CD4-positive, alpha-beta memory T cell (primary cell): ENCODE measurements at regions not wholly inside any gene's neighbourhood (a gene's known extent, or its start where the extent isn't known, plus 50 kb on each side); places are given as distances from the start of the nearest gene placed in this dataset.
A peak's percentile ranks its signal among the peaks of the same experiment; 100 is the strongest.

ENCODE experiments used
- CTCF ChIA-PET: fragments of 350-600 bp; sonication (Branson Sonifier 250); formaldehyde crosslinking; loops from one replicate; lab custom pipeline; 2021; ENCODE audit warnings: inconsistent platforms; ENCODE audit not compliant: partially characterized antibody; lab: Charles Lee
- POLR2A ChIA-PET: fragments of 350-600 bp; sonication (Branson Sonifier 250); formaldehyde crosslinking; loops from one replicate; lab custom pipeline; 2021; ENCODE audit not compliant: partially characterized antibody; lab: Charles Lee
- DNase-seq, 5 donors: peaks; one replicate each; pipeline versions ENCODE4 v3.0.0 to v3.0.0-alpha.2; 2020 to 2022; ENCODE audit warnings: mixed read lengths in 1 of 5
- H3K27ac ChIP-seq: one replicate; pipeline ENCODE4 v1.7.0; 2013; ENCODE audit warnings: low read depth, low read length
- H3K27me3 ChIP-seq: 2 replicates; pipeline ENCODE4 v1.7.0; 2013; ENCODE audit warnings: mild to moderate bottlenecking, low read length, moderate library complexity; ENCODE audit not compliant: insufficient read depth
- H3K36me3 ChIP-seq: 2 replicates; pipeline ENCODE4 v1.7.0; 2013; ENCODE audit warnings: mild to moderate bottlenecking, low read length, moderate library complexity; ENCODE audit not compliant: insufficient read depth
- H3K4me1 ChIP-seq: 2 replicates; pipeline ENCODE4 v1.7.0; 2013; ENCODE audit warnings: mild to moderate bottlenecking, low read length, moderate library complexity; ENCODE audit not compliant: insufficient read depth
- H3K4me3 ChIP-seq, 2 donors: one replicate each; pipeline ENCODE4 v1.7.0; 2013; ENCODE audit warnings: low read length in 2 of 2, mild to moderate bottlenecking in 1 of 2
- H3K9me3 ChIP-seq, 2 donors: one replicate each; pipeline ENCODE4 v1.7.0; 2013; ENCODE audit warnings: low read length in 2 of 2, control low read depth in 1 of 2; ENCODE audit not compliant: control insufficient read depth in 1 of 2
- H3K27ac Mint-ChIP-seq, 7 donors: one replicate each; pipeline ENCODE4 v1.8.0; 2020 to 2021; ENCODE audit warnings: mixed read lengths in 7 of 7, mild to moderate bottlenecking in 6 of 7, inconsistent platforms in 3 of 7, moderate library complexity in 3 of 7
- H3K27me3 Mint-ChIP-seq, 2 donors: one replicate each; pipeline ENCODE4 v1.8.0; 2020 to 2021; ENCODE audit warnings: mixed read lengths in 2 of 2
- H3K36me3 Mint-ChIP-seq, 2 donors: one replicate each; pipeline ENCODE4 v1.8.0; 2020 to 2021; ENCODE audit warnings: mixed read lengths in 2 of 2, inconsistent platforms in 1 of 2, mild to moderate bottlenecking in 1 of 2
- H3K4me1 Mint-ChIP-seq, 4 donors: one replicate each; pipeline ENCODE4 v1.8.0; 2020 to 2021; ENCODE audit warnings: mixed read lengths in 4 of 4, mild to moderate bottlenecking in 1 of 4
- H3K4me3 Mint-ChIP-seq, 8 donors: one replicate each; pipeline ENCODE4 v1.8.0; 2020 to 2021; ENCODE audit warnings: mixed read lengths in 8 of 8, mild to moderate bottlenecking in 7 of 8, moderate library complexity in 6 of 8, inconsistent platforms in 3 of 8
- H3K9me3 Mint-ChIP-seq, 8 donors: one replicate each; pipeline ENCODE4 v1.8.0; 2020 to 2021; ENCODE audit warnings: mixed read lengths in 8 of 8, mild to moderate bottlenecking in 5 of 8, inconsistent platforms in 3 of 8, moderate library complexity in 1 of 8
- intact Hi-C: fragments of 100-400 bp; cut with micrococcal nuclease; formaldehyde crosslinking; loops from one replicate; pipeline ENCODE4 v1.15.1; 2023

DNA sequence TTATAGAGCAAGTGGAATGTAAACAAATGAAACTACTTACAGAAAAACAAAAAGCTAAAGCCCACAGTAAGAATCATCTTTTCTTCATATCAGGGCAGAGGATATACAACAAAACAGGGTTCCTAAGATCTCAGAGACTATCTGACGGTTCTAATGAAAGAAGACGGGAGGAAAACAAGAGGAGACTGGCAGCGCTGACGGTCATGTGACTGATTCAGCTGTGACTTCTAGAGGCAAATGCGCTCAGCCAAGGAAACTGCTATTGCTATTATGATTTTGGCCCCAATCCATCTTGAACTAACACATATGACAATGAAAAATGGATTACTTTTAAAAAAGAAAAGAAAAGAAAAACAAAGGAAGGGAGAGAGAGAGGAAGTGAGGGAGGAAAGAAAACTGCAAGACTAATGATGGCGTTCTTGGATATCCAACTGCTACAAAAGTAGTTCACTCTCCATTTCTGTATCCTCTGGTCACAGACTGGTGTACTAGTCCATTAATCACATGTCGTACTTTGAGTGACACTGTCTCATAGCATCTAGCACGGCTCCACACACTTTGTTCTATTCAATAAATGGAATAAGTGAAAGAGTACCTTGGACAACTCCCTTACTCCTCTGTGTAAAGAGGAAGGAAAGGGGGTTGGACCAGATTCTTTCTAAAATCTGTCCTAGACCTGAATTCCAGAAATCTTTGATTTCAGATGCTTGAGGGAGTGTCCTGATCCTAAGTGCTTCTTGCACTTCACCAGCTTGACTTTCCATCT is 119.3 kb downstream of the DAD1 start:
- intact Hi-C loops: no loop called here
- Mint-ChIP-seq H3K27ac (no peak overlapping the region), H3K36me3 (no peaks in the 10 kb centered on the region), H3K27me3 (no peaks in the 10 kb centered on the region), H3K9me3 (no peaks in the 10 kb centered on the region), H3K4me3 (peak overlapping the region in 2 of 8 donors; percentile 20 to 45), H3K4me1 (no peaks in the 10 kb centered on the region)
- no peaks in the 10 kb centered on the region for H3K9me3 ChIP-seq
- H3K27ac ChIP-seq: no peak overlapping the region
- H3K27me3 ChIP-seq: no peaks in the 10 kb centered on the region
- no peak overlapping the region for H3K4me3 ChIP-seq
- no peaks in the 10 kb centered on the region for H3K36me3 ChIP-seq
- ChIA-PET POLR2A (no interaction called here), CTCF (no interaction called here)
- no peaks in the 10 kb centered on the region for H3K4me1 ChIP-seq
- DNase-seq: no peak

DNA sequence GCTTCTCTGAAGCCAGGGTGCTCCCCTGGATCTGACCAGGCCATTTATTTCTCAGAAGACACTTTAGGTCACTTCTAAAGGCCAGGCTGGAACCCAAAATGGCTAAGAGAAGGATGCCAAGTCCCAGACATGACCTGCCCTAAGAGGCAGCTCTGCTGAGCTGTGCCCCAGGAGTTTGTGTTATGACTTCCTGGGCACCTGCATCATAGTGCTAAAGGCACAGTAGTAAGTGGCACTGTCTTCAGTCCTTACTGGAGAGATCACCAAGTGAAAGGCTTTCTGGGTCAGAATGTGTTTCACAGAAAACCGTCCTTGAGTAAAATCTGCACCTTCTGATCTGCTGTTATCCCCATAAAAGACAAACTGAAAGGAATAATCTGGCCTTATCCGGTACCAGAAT is 120.2 kb downstream of the DAD1 start:
- CTCF ChIA-PET: no interaction called here

DNA sequence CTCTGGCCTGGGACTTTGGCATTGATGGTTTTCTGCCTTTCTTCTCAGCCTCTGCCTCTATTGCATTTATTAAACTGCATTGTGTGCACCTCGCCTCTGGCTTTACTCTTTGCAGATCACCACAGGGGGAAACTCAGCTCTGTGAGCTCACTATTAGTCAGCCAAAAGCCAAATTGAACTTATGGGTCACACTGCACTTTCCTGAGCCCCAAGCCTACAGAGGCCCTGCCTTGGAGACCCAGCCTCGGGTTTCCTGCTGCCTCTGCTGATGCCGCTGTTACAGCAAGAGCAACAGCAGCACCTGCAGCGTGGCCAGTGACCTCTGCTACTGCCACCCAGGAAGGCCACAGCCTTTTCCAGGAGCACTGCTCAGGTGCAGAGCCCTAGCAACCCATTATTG is 122.5 kb downstream of the DAD1 start:
- Mint-ChIP-seq H3K27me3 (no peaks in the 10 kb centered on the region), H3K4me1 (no peaks in the 10 kb centered on the region), H3K27ac (no peak overlapping the region), H3K9me3 (no peaks in the 10 kb centered on the region), H3K4me3 (no peak overlapping the region), H3K36me3 (no peaks in the 10 kb centered on the region)
- DNase-seq: no peak
- CTCF ChIA-PET: no interaction called here
- no peaks in the 10 kb centered on the region for H3K4me1 ChIP-seq
- no peak overlapping the region for H3K27ac ChIP-seq
- no peaks in the 10 kb centered on the region for H3K36me3 ChIP-seq
- H3K27me3 ChIP-seq: no peaks in the 10 kb centered on the region
- H3K9me3 ChIP-seq: no peaks in the 10 kb centered on the region
- no peak overlapping the region for H3K4me3 ChIP-seq
- intact Hi-C loops: no loop called here
- POLR2A ChIA-PET: no interaction called here

More for the DNA sequence above, 120.2 kb downstream of the DAD1 start:
- H3K4me1 Mint-ChIP-seq: no peaks in the 10 kb centered on the region
- Histone ChIP-seq H3K4me1 (no peaks in the 10 kb centered on the region), H3K27ac (no peak overlapping the region), H3K36me3 (no peaks in the 10 kb centered on the region), H3K9me3 (no peaks in the 10 kb centered on the region), H3K4me3 (no peak overlapping the region), H3K27me3 (no peaks in the 10 kb centered on the region)
- no peak overlapping the region for H3K27ac Mint-ChIP-seq
- H3K9me3 Mint-ChIP-seq: no peaks in the 10 kb centered on the region
- POLR2A ChIA-PET: no interaction called here
- DNase-seq: no peak
- H3K27me3 Mint-ChIP-seq: no peaks in the 10 kb centered on the region
- H3K36me3 Mint-ChIP-seq: no peaks in the 10 kb centered on the region
- peak overlapping the region in 1 of 8 donors; percentile 20 for H3K4me3 Mint-ChIP-seq
- intact Hi-C loops: no loop called here

DNA sequence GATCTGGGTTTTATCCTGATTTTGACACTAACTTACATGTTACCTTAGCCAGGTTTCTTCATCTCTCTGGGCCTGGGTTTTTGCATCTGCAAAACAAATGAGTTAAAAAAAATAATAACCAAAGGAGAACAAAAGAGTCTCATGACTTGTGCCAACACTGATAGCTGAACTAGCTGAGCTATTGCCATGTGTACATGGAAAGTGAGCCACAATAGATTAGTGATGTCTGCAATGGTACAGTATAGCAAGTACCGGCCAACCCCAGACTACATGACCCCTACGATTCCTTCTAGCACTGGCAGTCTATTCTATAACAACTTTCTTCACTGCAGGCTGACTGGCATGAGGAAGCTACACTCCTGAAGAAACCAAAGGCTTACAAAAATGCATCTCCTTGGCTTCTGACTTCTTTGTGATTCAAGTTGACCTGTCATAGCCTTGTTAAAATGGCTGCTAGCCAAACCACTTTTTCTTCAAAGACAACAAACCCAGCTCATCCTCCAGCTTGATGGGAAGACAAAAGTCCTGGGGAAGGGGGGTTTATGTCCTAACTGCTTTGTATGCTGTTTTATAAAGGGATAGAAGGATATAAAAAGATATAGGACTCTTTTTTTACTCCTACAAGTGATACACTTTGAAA is 123.7 kb downstream of the DAD1 start:
- ChIA-PET CTCF (no interaction called here), POLR2A (no interaction called here)
- Mint-ChIP-seq H3K36me3 (no peaks in the 10 kb centered on the region), H3K9me3 (no peaks in the 10 kb centered on the region), H3K4me1 (no peaks in the 10 kb centered on the region), H3K27ac (no peak overlapping the region), H3K4me3 (no peak overlapping the region), H3K27me3 (no peaks in the 10 kb centered on the region)
- Histone ChIP-seq H3K27me3 (no peaks in the 10 kb centered on the region), H3K27ac (no peak overlapping the region), H3K36me3 (no peaks in the 10 kb centered on the region), H3K4me1 (no peaks in the 10 kb centered on the region), H3K4me3 (no peak overlapping the region), H3K9me3 (no peaks in the 10 kb centered on the region)
- intact Hi-C loops: no loop called here
- DNase-seq: no peak

DNA sequence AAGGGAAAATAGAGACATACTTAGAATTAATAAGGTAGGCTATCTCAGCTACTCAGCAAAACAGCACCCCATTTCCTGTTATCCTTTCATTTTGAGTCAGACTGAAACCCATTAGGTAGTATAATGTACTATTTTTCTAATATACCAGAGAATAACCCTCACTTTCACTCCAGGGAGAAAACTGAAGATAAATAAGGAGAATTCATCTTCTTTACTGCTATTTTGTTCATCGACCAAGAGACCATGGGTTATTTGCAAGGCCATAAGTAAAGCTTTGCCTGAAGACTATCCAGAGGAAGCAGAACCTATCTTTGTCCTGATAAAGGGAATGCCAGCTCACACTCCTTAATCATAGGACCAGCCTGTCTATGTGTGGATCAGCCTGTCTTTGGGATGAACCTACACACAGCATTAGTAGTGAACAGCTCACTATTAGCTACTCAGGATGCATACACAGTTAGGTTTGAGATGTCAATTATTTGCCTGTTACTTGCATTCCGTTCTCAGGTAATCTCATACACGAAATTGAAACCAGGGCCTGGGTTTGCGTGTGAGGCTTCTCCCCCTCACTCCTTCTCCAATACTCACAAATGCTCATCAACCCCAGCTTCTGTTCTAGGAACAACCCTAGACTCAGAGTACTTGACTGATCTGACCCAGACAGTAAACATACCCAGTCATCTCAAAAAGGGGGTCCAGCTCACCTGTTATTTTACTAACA is 124.4 kb downstream of the DAD1 start:
- H3K27me3 ChIP-seq: no peaks in the 10 kb centered on the region
- no peak overlapping the region for H3K4me3 ChIP-seq
- no peaks in the 10 kb centered on the region for H3K36me3 ChIP-seq
- Mint-ChIP-seq H3K4me3 (no peak overlapping the region), H3K4me1 (no peaks in the 10 kb centered on the region), H3K27me3 (no peaks in the 10 kb centered on the region), H3K9me3 (no peaks in the 10 kb centered on the region), H3K36me3 (no peaks in the 10 kb centered on the region), H3K27ac (no peak overlapping the region)
- H3K27ac ChIP-seq: no peak overlapping the region
- no peaks in the 10 kb centered on the region for H3K4me1 ChIP-seq
- DNase-seq: no peak
- CTCF ChIA-PET: no interaction called here
- no peaks in the 10 kb centered on the region for H3K9me3 ChIP-seq
- POLR2A ChIA-PET: no interaction called here
- intact Hi-C loops: no loop called here

DNA sequence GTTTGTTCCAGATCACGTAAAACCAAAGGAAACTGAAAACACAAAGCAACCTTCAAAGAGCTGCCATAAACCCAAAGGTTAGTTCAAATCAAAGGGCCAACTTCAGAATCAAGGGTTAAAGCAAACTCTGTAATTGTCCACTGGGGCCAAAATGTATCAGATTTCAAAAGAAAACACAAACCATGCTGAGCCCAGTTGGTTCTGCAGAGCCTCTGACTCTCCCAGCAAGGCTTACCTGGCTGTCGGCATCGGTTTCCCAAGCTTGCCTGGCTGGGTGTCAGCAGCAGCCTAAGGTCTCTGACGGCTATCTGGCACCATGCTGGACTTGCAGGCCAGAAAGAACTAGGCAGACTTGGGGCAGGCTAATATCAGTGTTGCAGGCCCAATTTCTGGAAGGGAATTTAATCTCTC is 125.3 kb downstream of the DAD1 start:
- Mint-ChIP-seq H3K4me3 (no peak overlapping the region), H3K9me3 (no peaks in the 10 kb centered on the region), H3K27me3 (no peaks in the 10 kb centered on the region), H3K4me1 (no peaks in the 10 kb centered on the region), H3K36me3 (no peaks in the 10 kb centered on the region), H3K27ac (no peak overlapping the region)
- Histone ChIP-seq H3K27me3 (no peaks in the 10 kb centered on the region), H3K27ac (no peak overlapping the region), H3K4me3 (no peak overlapping the region), H3K9me3 (no peaks in the 10 kb centered on the region), H3K36me3 (no peaks in the 10 kb centered on the region), H3K4me1 (no peaks in the 10 kb centered on the region)
- ChIA-PET POLR2A (no interaction called here), CTCF (no interaction called here)
- no peak for DNase-seq
- intact Hi-C loops: no loop called here

DNA sequence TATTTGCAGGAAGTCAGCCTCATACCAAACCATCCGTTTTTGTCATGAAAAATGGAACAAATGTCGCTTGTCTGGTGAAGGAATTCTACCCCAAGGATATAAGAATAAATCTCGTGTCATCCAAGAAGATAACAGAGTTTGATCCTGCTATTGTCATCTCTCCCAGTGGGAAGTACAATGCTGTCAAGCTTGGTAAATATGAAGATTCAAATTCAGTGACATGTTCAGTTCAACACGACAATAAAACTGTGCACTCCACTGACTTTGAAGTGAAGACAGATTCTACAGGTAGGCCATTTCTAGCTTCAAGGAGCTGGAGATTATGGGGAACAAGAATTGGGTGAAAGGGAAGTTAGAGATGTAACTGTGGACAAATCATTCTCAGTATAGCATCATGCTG is 126.1 kb downstream of the DAD1 start:
- Histone ChIP-seq H3K4me3 (no peak overlapping the region), H3K4me1 (no peaks in the 10 kb centered on the region), H3K9me3 (no peaks in the 10 kb centered on the region), H3K27me3 (no peaks in the 10 kb centered on the region), H3K27ac (no peak overlapping the region), H3K36me3 (no peaks in the 10 kb centered on the region)
- ChIA-PET POLR2A (no interaction called here), CTCF (no interaction called here)
- Mint-ChIP-seq H3K36me3 (no peaks in the 10 kb centered on the region), H3K4me1 (no peaks in the 10 kb centered on the region), H3K27me3 (no peaks in the 10 kb centered on the region), H3K27ac (no peak overlapping the region), H3K4me3 (no peak overlapping the region), H3K9me3 (no peaks in the 10 kb centered on the region)
- intact Hi-C loops: no loop called here
- DNase-seq: no peak
